PC-9 (cell line): ENCODE measurements at regions not wholly inside any gene's neighbourhood (a gene's known extent, or its start where the extent isn't known, plus 50 kb on each side); places are given as distances from the start of the nearest gene placed in this dataset.

Experiments
- BruUV-seq: library from RNA; stranded (reverse); fragments of 400-500 nt; replicated peaks from 2 replicates; lab custom pipeline; 2021; lab: Mats Ljungman, UMichigan
- CTCF ChIA-PET: fragments of 300-600 bp; sonication (Branson Sonifier 250); formaldehyde crosslinking; loops from one replicate; lab custom pipeline; 2022; ENCODE audit warnings: antibody characterized with exemption; lab: Charles Lee
- POLR2A ChIA-PET: fragments of 300-600 bp; sonication (Branson Sonifier 250); formaldehyde crosslinking; loops from one replicate; lab custom pipeline; 2022; ENCODE audit warnings: antibody characterized with exemption; ENCODE audit not compliant: unreplicated experiment; lab: Charles Lee
- DNase-seq, 2 experiments: peaks; one replicate each; pipeline versions ENCODE4 v3.0.0 to v3.0.0-alpha.2; 2015 to 2022; ENCODE audit warnings: mixed read lengths in 1 of 2
- H2AFZ ChIP-seq: fragments of 200-600 bp; sonication (generic); 2 replicates; pipeline ENCODE4 v1.8.1; 2017; ENCODE audit warnings: antibody characterized with exemption
- H3F3A ChIP-seq: fragments of 200-600 bp; sonication (generic); 2 replicates; pipeline ENCODE4 v1.8.1; 2017; ENCODE audit warnings: antibody characterized with exemption, mild to moderate bottlenecking, low read depth; ENCODE audit not compliant: insufficient read depth
- H3K27ac ChIP-seq: fragments of 200-600 bp; sonication (generic); 2 replicates; pipeline ENCODE4 v1.6.1; 2016; ENCODE audit warnings: mixed run types
- H3K27me3 ChIP-seq: fragments of 200-600 bp; sonication (generic); 2 replicates; pipeline ENCODE4 v1.6.1; 2016; ENCODE audit warnings: low read depth, mixed run types; ENCODE audit not compliant: insufficient read depth
- H3K36me3 ChIP-seq: fragments of 200-600 bp; sonication (generic); 2 replicates; pipeline ENCODE4 v1.6.1; 2016; ENCODE audit warnings: low read depth, mixed run types
- H3K4me1 ChIP-seq: fragments of 200-600 bp; sonication (generic); replicated peaks from 2 replicates; pipeline ENCODE4 v1.6.1; 2016; ENCODE audit warnings: mixed run types; ENCODE audit not compliant: insufficient read depth
- H3K4me2 ChIP-seq: fragments of 200-600 bp; sonication (generic); 2 replicates; pipeline ENCODE4 v1.6.1; 2017; ENCODE audit warnings: mixed run types
- H3K4me3 ChIP-seq: fragments of 200-600 bp; sonication (generic); 2 replicates; pipeline ENCODE4 v1.6.1; 2016; ENCODE audit warnings: mixed run types
- H3K79me2 ChIP-seq: fragments of 200-600 bp; sonication (generic); 2 replicates; pipeline ENCODE4 v1.6.1; 2017; ENCODE audit warnings: low read depth, mixed run types
- H3K9me2 ChIP-seq: fragments of 200-600 bp; sonication (generic); 2 replicates; pipeline ENCODE4 v1.8.1; 2017; ENCODE audit warnings: mild to moderate bottlenecking; ENCODE audit not compliant: insufficient read depth
- H3K9me3 ChIP-seq: fragments of 200-600 bp; sonication (generic); 2 replicates; pipeline ENCODE4 v1.8.1; 2016; ENCODE audit warnings: low read depth; ENCODE audit not compliant: insufficient read depth
- H4K20me1 ChIP-seq: fragments of 200-600 bp; sonication (generic); 2 replicates; pipeline ENCODE4 v1.8.1; 2017; ENCODE audit not compliant: insufficient read depth
- CTCF ChIP-seq: fragments of 200-600 bp; sonication (generic); conservative IDR thresholded peaks from 2 replicates; pipeline ENCODE4 v1.6.1; 2017; ENCODE audit warnings: mixed run types, antibody characterized with exemption, mild to moderate bottlenecking, moderate library complexity
- EZH2 ChIP-seq: fragments of 200-600 bp; sonication (generic); IDR thresholded peaks from 2 replicates; pipeline ENCODE4 v1.8.0; 2017; ENCODE audit warnings: antibody characterized with exemption, low read depth
- intact Hi-C: fragments of 100-400 bp; cut with micrococcal nuclease; formaldehyde crosslinking; loops from one replicate; pipeline ENCODE4 v1.10.0; 2022; ENCODE audit not compliant: unreplicated experiment

- DNase-seq = no peak
- Histone ChIP-seq H4K20me1 (no peaks in the 10 kb centered on the region), H3K9me3 (no peaks in the 10 kb centered on the region), H3K79me2 (no peaks in the 10 kb centered on the region), H3F3A (no peaks in the 10 kb centered on the region), H3K9me2 (no peaks in the 10 kb centered on the region), H3K4me1 (no peaks in the 10 kb centered on the region), H3K27me3 (no peaks in the 10 kb centered on the region), H2AFZ (no peak overlapping the region), H3K4me3 (no peak overlapping the region), H3K36me3 (no peaks in the 10 kb centered on the region), H3K27ac (no peak overlapping the region), H3K4me2 (no peak overlapping the region)
- no TSS peak for BruUV-seq
- CTCF ChIA-PET = no interaction called here
- POLR2A ChIA-PET = no interaction called here
- TF ChIP-seq CTCF (no peak), EZH2 (no peak)
- intact Hi-C loops = no loop called here
Measured at GRCh38 chr7:114212721-114213429, 201.7 kb upstream of the FOXP2 start.

- ChIA-PET CTCF (no interaction called here), POLR2A (no interaction called here)
- TF ChIP-seq CTCF (no peak), EZH2 (no peak)
- H3K4me3 ChIP-seq = no peak overlapping the region
- H3K27me3 ChIP-seq = no peaks in the 10 kb centered on the region
- H3K36me3 ChIP-seq = no peaks in the 10 kb centered on the region
- no peak for DNase-seq
- intact Hi-C loops = no loop called here
- H3K4me1 ChIP-seq = no peaks in the 10 kb centered on the region
- H3K9me3 ChIP-seq = no peaks in the 10 kb centered on the region
- no peak overlapping the region for H3K27ac ChIP-seq
- H3F3A ChIP-seq = no peaks in the 10 kb centered on the region
- H3K79me2 ChIP-seq = no peaks in the 10 kb centered on the region
- no TSS peak for BruUV-seq
- H3K4me2 ChIP-seq = no peak overlapping the region
- no peak overlapping the region for H2AFZ ChIP-seq
- no peaks in the 10 kb centered on the region for H4K20me1 ChIP-seq
- H3K9me2 ChIP-seq = no peaks in the 10 kb centered on the region
Measured at GRCh38 chr7:114209968-114210367, 204.6 kb upstream of the FOXP2 start.

- intact Hi-C loops = no loop called here
- POLR2A ChIA-PET = no interaction called here
- CTCF ChIA-PET = no interaction called here
Measured at GRCh38 chr7:114206688-114207087, 207.9 kb upstream of the FOXP2 start.

More at GRCh38 chr7:114206688-114207087, 207.9 kb upstream of the FOXP2 start:
- TF ChIP-seq CTCF (no peak), EZH2 (no peak)
- no peaks in the 10 kb centered on the region for H3K4me1 ChIP-seq
- no TSS peak for BruUV-seq
- no peaks in the 10 kb centered on the region for H4K20me1 ChIP-seq
- no peaks in the 10 kb centered on the region for H3F3A ChIP-seq
- no peaks in the 10 kb centered on the region for H3K36me3 ChIP-seq
- H3K9me3 ChIP-seq = no peaks in the 10 kb centered on the region
- H3K4me3 ChIP-seq = no peak overlapping the region
- DNase-seq = no peak
- H3K4me2 ChIP-seq = no peak overlapping the region
- no peaks in the 10 kb centered on the region for H3K79me2 ChIP-seq
- no peak overlapping the region for H2AFZ ChIP-seq
- no peak overlapping the region for H3K27ac ChIP-seq
- H3K9me2 ChIP-seq = no peaks in the 10 kb centered on the region
- no peaks in the 10 kb centered on the region for H3K27me3 ChIP-seq
